Activated CD4-positive, alpha-beta T cell treated with anti-CD3 and anti-CD28 coated beads for 48 hours (primary cell): ENCODE measurements at regions not wholly inside any gene's neighbourhood (a gene's known extent, or its start where the extent isn't known, plus 50 kb on each side); places are given as distances from the start of the nearest gene placed in this dataset.

ENCODE experiments used
- DNase-seq: peaks from one replicate; pipeline ENCODE4 v3.0.0-alpha.2; 2020

DNA sequence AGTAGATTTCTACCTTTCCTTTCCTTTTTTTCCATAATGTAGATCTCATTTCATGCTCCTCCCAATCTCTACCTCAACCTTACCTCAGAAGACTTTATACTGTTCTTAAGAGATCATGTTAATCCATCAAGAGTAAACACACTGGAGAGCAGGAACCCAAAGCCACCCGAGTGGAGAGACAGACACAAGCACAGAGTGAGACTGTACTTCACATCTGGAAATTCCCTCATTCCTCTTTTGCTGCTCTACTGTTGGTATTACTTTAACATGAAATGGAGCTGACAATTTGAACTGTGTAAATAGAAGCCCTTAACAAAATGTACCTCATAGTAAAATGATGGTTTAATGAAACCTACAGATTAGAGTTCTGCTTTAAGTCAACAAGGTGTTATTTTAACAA is 105.7 kb upstream of the RASGEF1B start:
- no peak for DNase-seq

DNA sequence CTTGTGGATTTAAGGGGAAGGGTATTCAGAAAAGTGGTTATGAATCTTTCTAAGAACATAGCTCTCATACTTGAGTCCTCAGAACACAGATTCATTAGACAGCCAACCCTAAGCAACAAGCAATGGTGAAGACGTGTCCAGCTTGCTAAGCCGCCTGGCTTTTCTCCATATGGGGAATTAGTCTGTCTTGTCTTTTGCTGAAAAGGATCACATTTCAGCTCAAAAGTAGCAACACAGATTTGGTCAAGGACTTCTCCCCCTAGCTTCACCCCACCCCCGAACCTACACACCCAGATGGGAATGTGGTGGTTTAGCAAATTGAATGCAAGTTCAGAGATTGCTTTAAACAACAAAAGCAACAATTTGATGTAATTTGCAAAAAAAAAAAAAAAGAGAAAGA is 103.3 kb upstream of the RASGEF1B start:
- no peak for DNase-seq

DNA sequence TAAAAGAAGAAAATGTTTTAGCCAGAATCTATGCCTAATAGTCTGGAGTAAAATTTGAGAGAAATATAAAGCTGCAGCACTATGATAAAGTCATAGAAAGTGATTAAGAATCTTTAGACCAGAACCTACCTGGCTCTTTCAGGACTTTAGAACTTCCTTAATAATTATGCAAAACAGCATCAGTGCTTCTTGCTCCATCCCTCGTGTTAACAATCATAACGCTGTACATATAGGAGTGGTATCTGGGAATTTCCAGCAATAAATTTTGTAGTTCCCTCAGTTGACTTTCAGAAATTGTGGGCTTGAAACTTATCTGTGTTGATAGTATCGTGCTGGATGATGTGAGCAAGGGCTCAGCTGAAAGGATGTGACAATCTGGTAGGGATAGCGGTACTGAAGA is 102.1 kb upstream of the RASGEF1B start:
- DNase-seq = no peak

DNA sequence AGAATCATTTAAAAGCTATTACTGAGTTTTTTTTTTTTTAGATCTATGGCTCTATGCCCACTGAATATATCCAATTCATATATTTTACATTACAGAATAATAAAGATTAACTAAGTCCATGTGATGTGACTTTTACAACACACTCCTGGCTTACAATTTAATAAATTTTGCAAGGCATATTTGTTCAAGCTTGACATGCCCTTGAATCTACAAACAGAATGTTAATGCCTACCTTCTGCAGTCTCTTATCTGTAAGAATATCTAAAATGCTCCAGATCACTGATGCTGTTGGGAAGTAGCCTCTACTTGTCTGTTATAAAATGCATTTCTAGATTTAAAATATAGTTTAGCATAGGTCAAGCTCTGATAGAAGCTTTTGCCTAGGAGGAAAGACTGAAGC is 100.7 kb upstream of the RASGEF1B start:
- no peak for DNase-seq

DNA sequence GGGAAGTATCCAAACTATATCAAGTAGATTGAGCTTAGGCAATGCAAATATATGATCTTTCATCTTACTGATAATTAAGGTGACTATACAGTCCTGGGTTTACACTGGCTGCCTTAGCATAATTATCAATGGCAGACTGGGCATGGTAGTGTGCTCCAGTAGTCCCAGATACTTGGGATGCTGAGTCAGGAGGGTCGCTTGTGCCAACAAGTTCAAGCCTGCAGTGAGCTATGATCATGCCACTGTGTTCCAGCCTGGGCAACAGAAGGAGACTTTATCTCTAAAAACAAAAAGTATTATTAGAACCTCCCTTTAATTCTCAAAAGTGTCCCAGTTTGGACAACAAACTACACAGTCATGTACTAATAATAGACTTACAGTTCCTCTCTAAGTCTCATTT is 99.4 kb upstream of the RASGEF1B start:
- no peak for DNase-seq

DNA sequence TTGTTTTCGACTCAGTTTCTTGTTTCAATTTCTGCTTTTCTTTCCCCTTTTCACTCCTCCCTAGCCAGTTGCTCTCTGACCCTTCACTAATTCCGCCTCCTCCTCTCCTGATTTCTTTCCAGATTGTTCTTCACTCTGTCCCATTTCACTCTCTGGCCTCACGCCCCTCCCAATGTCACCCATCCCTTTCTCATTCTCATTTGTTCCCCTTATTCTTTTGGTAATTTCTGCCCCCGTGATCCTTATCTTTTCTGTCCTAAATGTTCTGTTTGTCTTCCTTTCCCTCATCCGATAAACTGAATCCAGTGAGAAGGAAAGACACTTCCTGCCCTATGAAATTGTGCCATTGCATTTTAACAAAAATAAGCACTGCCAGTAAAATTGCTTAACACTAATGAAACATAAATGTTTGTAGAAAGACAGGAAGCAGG is 94.5 kb upstream of the RASGEF1B start:
- no peak for DNase-seq

DNA sequence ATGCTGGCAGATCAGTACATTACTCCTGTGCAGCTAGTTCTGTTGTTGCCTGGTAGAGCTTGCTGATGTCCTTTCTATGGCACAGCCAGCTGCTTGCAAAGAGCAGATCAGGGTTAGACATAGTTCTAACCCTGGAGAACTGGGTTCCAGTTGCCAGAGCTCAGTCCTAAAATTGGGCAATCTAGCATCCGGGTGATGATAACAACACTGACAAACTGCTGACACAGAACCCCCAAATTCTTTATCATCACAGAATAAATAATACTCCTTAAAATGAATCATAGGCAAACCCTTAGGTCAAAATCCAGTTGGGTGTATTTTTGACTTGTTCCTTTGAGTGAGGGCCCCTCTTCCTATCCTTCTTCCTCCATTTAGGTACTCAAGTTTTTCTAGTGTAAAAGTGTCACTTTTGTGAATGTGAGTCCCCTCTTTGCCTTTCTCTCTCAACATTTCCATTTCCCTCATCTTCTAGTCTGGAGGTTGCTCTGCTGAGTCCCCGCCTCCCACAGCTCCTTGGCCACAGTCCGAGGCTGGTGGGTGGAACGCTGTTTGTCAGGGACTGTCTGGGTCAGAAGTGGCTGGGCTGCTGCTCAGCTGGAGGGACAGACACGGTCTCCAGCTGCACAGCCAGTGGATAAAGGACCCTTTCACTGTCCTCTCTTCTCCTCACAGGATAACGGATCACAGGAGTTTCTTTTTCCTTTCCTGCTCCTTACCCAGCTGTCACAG is 93.6 kb upstream of the RASGEF1B start:
- no peak for DNase-seq

DNA sequence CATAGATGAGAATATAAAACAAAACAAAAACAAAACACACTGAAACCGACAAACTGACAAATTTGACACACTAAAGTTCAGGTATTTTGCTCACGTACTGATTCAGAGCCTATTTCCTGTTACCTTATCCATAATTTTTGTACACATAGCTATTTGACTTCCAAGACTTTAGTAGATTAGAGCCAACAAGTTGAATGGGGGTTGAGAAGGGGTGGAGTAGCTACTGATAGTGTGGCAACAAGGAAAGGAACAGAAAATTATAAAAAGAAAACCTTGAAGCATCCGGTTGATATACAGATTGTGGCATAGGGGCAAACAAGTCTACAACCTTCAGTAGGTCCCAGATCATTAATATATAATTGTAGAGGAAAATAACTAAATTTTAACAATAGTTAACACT is 92.3 kb upstream of the RASGEF1B start:
- DNase-seq = no peak

DNA sequence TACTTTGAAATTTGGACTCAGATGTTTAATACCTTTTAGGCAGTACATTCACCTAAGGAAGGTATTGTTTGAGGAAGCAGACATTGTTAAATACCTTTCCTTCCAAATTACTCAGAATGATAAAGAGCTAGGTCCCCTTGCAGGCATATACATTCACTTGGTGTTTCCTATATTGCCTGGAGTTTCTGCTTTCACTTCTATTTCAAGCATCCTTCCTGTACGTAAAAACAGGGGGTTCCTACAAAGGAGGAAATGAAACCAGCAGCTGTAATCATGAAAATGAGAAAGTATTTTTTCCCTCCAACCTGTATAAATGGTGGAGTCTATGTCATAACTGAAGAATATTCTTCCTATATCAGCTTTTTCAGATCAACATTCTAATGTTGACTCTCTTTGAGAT is 90.4 kb upstream of the RASGEF1B start:
- DNase-seq = no peak

DNA sequence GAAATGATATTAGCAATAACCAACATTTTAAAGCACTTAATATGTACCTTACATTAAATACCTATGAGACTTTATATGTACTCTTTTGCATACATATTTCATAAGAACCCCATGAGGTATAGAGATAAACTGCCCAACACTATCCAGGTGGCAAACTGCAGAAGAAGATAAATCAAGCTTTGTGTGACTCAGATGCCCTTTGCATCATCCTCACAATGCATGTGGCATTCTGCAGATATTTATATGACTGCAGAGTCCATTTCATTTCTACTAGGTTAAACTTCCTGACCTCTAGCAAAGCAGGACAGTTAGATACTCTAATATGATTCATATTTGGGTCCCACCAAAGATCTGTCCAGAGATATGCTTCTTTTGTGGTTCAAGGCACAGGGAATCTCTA is 85.6 kb upstream of the RASGEF1B start:
- DNase-seq = no peak

DNA sequence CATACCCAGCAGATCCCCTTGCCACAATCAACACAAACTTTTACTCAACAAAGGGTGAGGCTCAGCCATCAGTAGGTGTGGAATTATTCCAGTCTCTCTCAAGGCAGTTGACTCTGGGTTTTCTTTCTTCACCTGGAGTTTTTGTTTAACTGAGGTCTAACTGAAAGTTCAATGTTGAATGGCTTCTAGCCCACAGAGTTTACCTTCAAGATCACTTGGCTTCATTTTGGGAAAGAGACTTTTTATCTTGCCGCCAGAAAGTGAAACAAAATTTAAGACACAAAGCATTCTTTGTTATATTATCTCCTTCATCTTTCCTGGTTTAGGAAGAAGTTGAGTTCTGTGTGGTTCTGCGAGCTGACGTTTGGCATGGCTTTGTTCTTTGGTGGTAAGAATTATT is 83.8 kb upstream of the RASGEF1B start:
- no peak for DNase-seq

DNA sequence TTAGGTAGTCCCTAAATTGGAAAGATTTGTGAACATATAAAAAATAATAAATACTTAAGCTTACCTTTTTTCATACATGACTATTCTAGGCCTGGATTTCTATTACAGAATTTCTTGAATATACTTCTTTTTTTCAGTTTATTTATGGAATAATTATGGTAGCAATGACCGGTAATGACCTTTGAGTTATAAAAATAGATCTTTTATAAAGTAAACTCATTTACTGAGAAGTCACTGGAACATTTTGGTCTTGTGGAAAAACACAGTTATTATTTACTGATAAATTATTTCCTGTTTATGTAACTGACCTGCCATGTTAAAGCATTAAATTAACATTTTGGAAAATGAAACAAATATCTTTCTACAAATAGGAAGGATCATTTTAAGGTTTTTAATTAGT is 80.4 kb upstream of the RASGEF1B start:
- no peak for DNase-seq

DNA sequence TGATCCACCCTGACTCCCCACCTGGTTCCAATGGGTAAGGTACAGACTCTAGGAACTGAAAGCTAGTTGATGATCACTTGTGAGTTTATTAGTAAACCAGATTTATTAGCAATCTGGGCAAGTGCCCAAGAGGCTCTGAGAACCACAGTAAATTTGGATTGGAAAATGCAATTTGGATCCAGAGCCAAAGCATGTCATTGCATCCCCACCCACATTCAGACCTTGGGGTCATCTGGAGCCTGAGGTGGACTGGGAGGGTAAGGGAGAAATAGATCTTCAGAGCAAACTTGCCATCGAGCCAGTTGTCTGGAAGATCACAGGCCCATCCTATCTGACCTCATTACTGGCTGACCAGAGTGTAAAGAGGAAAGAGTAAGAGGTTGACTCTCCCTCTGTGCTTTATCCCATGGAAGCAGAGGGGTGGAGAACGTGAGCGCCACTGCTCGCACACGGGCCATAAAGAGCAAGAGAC is 78.7 kb upstream of the RASGEF1B start:
- no peak for DNase-seq

DNA sequence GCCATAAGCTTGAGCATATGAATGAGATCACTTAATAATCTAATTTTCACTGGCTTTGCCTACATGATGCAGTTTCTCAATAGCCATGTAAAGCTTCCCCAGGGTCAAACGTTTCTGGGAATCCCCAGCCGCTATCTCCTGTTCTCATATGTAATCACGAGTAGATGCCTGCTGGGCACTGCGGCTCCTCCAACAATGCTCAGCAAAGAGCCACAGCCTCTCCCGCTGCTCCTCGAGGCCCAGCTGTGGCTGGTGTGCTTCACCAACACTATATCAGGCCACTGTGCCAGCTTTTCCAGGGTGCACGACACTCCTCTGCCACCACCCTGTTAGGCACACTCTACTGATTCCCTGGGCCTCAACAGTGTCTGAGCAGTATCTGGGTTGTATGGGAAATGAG is 78.3 kb upstream of the RASGEF1B start:
- no peak for DNase-seq

DNA sequence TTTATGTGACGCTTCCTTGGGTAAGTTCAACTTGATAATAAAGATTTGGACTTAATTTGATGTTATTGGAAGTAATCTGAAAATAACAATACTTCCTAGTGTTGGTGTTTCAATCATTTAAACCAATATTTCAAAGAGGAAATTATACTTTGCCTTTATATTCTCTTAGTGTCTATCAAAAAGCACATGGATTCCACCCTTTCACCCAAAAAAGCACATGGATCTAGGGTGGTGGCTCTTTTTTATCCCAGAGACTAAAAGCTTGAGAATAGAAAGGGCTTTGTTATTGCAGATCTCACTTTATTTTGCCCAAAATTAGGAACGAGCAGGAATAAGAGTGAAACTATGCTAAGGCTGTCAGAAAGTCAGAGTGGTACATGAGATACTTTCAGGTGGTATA is 75.1 kb upstream of the RASGEF1B start:
- DNase-seq = no peak

DNA sequence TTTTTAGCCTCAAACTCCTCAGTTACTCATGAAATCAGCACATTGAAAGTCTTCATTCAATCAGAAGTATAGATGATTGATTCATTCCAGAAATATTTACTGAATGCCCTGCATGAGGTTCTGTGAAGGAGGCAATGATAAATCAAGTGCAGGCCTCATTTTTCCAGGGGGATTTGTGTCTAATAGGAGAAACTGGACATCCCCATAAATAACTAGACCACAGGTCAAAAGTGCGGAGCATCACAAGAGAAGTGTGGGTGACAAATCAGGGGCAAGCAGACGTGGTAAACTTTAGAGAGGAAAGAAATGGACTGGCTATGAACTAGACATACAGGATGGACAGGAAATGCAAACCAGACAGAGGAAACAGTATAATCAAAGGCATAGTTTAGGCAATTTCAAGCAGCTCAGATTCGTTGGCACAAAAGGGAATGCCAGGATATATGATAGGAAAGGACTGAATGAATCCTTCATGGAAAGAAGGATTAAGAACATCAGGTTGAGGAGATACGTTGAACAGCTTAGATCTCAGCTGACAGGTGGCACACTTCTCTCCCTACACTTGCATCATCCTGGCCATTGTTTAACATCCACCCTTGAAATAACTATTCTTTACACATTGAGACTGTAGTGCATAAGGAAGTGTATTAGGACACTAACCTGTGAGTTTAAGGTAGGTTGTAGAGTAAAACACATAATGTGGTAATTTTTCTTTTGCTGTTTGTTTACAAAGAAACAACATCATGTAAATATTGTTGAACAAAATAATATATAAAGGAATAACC is 69.6 kb upstream of the RASGEF1B start:
- no peak for DNase-seq

DNA sequence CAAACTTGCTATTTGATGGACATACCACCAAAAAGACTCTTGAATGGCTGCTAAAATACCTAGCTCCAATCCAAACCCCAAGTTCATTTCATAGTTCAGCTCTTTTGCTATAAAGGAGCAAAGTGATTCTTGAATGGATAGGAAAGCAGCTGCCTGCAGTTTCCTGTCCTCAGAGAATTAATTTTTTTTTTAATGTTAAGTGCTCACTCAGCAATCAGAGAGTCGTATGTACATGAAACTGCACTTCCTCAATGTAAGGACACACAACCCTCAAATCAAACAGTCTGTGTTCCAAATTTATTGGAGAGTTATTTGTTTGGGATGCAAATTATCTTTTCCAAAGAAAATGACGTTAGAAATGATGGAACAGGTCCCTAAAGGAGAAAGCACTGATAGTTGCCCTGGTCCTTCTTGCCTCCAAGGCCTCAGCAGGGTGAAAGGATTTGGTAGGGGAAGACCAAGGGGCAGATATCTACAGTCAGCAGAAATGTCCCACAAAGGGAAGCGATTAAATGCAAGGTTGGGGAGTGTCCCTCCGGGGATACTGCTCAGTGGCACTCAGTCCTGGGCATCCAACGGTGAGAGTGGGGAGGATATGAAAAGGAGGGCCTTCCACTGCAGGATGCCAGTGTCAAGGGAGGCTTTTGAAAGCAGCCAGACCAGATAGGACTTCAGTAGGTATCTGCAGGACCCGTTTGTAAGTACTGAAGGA is 67.2 kb upstream of the RASGEF1B start:
- DNase-seq = no peak

DNA sequence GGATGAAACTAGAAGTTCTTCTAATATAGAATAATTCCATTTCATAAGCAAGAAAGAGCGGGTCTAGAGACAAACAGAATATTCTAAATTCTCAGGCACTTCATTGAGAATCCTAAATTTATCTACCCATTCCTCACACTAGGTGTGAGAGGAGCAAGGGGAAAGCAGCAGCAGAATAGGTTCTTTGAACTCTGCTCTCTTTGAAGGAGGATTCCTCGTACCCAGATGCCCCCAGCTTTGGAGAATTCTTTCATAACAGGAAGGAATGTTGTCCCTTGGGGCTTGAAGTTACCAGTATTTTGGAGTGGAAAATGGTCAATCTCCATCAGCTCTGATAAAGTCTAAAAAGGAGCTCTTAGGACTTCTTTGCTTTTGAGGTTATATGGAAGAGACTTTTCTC is 59.7 kb upstream of the RASGEF1B start:
- DNase-seq = no peak

DNA sequence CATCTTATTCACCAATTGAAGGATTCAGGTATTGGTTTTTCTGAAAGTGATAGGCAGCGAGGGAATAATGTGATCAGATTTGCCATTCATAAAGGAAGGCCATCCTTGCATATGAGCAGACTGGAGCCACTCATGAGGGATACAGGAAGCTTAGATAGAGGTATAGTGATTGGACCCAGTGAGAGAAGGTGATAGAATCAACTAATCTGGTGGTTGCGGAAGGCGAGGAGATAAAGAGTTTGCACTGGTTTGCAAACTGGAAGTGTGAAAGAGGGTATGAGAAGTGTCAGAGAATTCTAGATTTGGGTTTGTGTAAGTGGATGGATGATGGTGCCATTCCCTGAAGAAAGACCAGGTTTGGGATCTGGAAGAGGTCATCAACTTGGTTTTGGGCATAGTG is 57.3 kb upstream of the RASGEF1B start:
- DNase-seq = no peak

DNA sequence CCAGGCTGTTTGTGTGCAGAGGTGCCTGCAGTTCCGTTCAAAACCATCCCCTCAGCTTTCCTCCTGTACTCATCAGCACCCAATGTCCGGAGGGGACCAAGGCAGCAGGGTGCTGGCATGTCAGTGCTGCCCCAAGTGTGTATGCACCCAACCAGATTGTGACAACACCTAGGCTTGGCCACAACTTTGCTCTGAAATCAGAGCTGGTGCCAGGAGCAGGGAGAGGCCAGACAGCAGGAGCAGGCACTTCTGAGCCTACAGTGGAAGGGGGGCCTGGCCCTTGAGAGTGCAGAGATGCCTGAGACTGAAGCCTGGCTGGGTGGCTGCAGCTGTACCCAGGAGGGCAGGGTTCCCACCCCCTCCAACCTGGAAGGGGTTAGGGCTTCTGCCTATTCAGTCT is 56.5 kb upstream of the RASGEF1B start:
- DNase-seq = no peak

DNA sequence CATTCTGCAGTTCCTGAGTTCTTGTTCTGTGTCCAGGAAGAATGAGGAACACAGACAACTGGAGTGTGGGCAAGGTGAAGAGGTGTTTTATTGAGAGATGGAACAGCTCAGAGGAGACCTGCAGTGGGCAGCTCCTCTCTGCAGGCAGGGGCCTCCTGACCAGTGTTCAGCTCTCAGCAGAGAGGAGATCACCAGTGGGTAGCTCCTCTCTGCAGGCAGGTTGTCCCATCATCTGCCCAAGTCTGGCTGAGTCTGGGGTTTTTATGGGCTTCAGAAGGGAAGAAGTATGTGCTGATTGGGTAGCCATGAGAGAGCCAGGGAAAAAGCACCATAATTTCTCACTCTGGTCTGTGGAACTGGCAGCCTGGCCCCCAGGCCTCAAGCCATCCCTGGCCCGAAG is 56.0 kb upstream of the RASGEF1B start:
- DNase-seq = no peak

DNA sequence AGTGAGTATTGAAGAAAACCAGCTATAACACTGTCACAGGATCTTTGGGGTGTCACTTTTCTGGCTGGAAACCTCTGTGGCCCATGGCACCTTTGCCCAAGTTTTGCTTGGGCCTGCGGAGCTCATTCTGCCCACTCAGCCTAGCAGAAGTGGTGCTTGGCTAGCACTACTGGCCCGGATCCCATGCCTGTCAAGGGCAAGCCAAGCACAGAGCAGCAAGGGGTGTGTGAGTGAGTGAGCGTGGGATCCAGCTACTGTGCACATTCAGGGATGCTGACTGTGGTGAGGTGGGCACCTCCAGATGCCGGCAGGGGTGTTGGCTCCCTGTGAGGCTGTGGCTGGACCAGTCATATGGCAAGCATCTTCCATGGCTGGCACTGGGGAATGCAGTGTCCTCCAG is 55.4 kb upstream of the RASGEF1B start:
- no peak for DNase-seq

DNA sequence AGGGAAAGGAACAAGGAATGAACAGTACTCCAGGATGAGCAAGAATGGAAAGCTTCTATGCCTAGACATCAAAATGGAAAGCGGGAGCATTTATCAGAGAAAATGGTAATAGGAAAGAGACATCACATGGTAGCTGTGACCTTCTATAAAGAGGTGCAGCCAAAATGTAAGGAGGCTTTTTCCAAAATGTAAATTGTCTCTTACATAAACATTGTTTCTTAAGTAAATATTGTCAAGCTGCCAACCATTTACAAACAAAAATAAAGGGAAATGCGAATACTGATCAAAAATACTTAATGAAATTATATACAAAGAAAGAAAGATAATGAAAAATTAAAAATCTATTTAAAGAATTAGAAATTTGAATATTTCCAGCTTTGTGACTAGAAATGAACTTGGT is 55.0 kb upstream of the RASGEF1B start:
- DNase-seq = no peak
